WTC11 (cell line): ENCODE measurements at regions not wholly inside any gene's neighbourhood (a gene's known extent, or its start where the extent isn't known, plus 50 kb on each side); places are given as distances from the start of the nearest gene placed in this dataset.

ENCODE experiments used
- ATAC-seq: fragments of 200-7000 bp; cut with Tn5 transposase; 2 replicates; pipeline ENCODE4 v1.10.0; 2021; ENCODE audit warnings: mild to moderate bottlenecking, moderate library complexity
- CTCF ChIA-PET: fragments of 300-600 bp; sonication (Branson Sonifier 250); formaldehyde crosslinking; loops from one replicate; lab custom pipeline; 2021; ENCODE audit warnings: antibody characterized with exemption; lab: Charles Lee
- POLR2A ChIA-PET: fragments of 350-600 bp; sonication (Branson Sonifier 250); formaldehyde crosslinking; loops from one replicate; lab custom pipeline; 2021; ENCODE audit warnings: antibody characterized with exemption; lab: Charles Lee
- DNase-seq: peaks from one replicate; pipeline ENCODE4 v3.0.0; 2021; ENCODE audit warnings: low spot score
- H3K27ac Mint-ChIP-seq: 2 replicates; pipeline ENCODE4 v1.8.0; 2021; ENCODE audit warnings: mixed read lengths
- H3K27me3 Mint-ChIP-seq: 2 replicates; pipeline ENCODE4 v1.8.0; 2021; ENCODE audit warnings: low read depth, mild to moderate bottlenecking, moderate library complexity, mixed read lengths
- H3K36me3 Mint-ChIP-seq: 2 replicates; pipeline ENCODE4 v1.8.0; 2021; ENCODE audit warnings: mixed read lengths
- H3K4me1 Mint-ChIP-seq: 2 replicates; pipeline ENCODE4 v1.8.0; 2022; ENCODE audit warnings: mixed read lengths
- H3K4me3 Mint-ChIP-seq: 2 replicates; pipeline ENCODE4 v1.8.0; 2021; ENCODE audit warnings: mild to moderate bottlenecking, moderate library complexity, mixed read lengths
- H3K9me3 Mint-ChIP-seq: 2 replicates; pipeline ENCODE4 v1.8.0; 2021; ENCODE audit warnings: mixed read lengths
- AR ChIP-seq: fragments of 250-450 bp; sonication (Bioruptor Pico); IDR thresholded peaks from 2 replicates; pipeline ENCODE4 v1.9.0; 2021; ENCODE audit warnings: mild to moderate bottlenecking
- ETV6 ChIP-seq: sonication (generic); formaldehyde crosslinking; IDR thresholded peaks from 2 replicates; pipeline ENCODE4 v1.8.1; 2022; ENCODE audit warnings: mild to moderate bottlenecking, missing genetic modification reagents
- FOXJ3 ChIP-seq: sonication (generic); formaldehyde crosslinking; IDR thresholded peaks from 2 replicates; pipeline ENCODE4 v1.9.0; 2021; ENCODE audit warnings: missing genetic modification reagents, mild to moderate bottlenecking, borderline replicate concordance
- GTF2I ChIP-seq: fragments of 250-450 bp; sonication (Bioruptor Pico); conservative IDR thresholded peaks from 2 replicates; pipeline ENCODE4 v1.4.0; 2021; ENCODE audit warnings: mild to moderate bottlenecking
- IRF1 ChIP-seq: sonication (generic); formaldehyde crosslinking; IDR thresholded peaks from 2 replicates; pipeline ENCODE4 v1.8.0; 2023; ENCODE audit warnings: missing genetic modification reagents
- IRF2 ChIP-seq: sonication (generic); formaldehyde crosslinking; IDR thresholded peaks from 2 replicates; pipeline ENCODE4 v1.8.0; 2022; ENCODE audit warnings: low read depth, missing genetic modification reagents, borderline replicate concordance
- MLX ChIP-seq: sonication (generic); formaldehyde crosslinking; IDR thresholded peaks from 2 replicates; pipeline ENCODE4 v1.8.1; 2023; ENCODE audit warnings: mild to moderate bottlenecking, missing genetic modification reagents, moderate library complexity
- NR2C2 ChIP-seq: sonication (generic); formaldehyde crosslinking; IDR thresholded peaks from 2 replicates; pipeline ENCODE4 v1.8.0; 2022; ENCODE audit warnings: mild to moderate bottlenecking, missing genetic modification reagents
- OVOL2 ChIP-seq: fragments of 250-450 bp; sonication (Bioruptor Pico); IDR thresholded peaks from 2 replicates; pipeline ENCODE4 v1.9.0; 2021; ENCODE audit warnings: mild to moderate bottlenecking, borderline replicate concordance
- RELA ChIP-seq: sonication (generic); formaldehyde crosslinking; IDR thresholded peaks from 2 replicates; pipeline ENCODE4 v1.8.1; 2022; ENCODE audit warnings: missing genetic modification reagents, mild to moderate bottlenecking, borderline replicate concordance
- TCF7 ChIP-seq: sonication (generic); formaldehyde crosslinking; IDR thresholded peaks from 2 replicates; pipeline ENCODE4 v1.8.0; 2022; ENCODE audit warnings: mild to moderate bottlenecking, low read depth, missing genetic modification reagents, moderate library complexity
- TP53 ChIP-seq: sonication (generic); formaldehyde crosslinking; IDR thresholded peaks from 2 replicates; pipeline ENCODE4 v1.8.1; 2023; ENCODE audit warnings: mild to moderate bottlenecking, missing genetic modification reagents
- ZNF219 ChIP-seq: sonication (generic); formaldehyde crosslinking; IDR thresholded peaks from 2 replicates; pipeline ENCODE4 v1.8.0; 2023; ENCODE audit warnings: missing genetic modification reagents, mild to moderate bottlenecking, borderline replicate concordance
- ZNF317 ChIP-seq: sonication (generic); formaldehyde crosslinking; IDR thresholded peaks from 2 replicates; pipeline ENCODE4 v1.8.1; 2023; ENCODE audit warnings: low read depth, mild to moderate bottlenecking, moderate library complexity, missing genetic modification reagents, borderline replicate concordance
- ZNF416 ChIP-seq: fragments of 250-450 bp; sonication (Bioruptor Pico); IDR thresholded peaks from 2 replicates; pipeline ENCODE4 v1.9.0; 2021; ENCODE audit warnings: mild to moderate bottlenecking, inconsistent platforms

GRCh38 chr11:92855607-92856405 is 113.6 kb upstream of the MTNR1B start:
- H3K27me3 Mint-ChIP-seq: no peaks in the 10 kb centered on the region; the same call in 1 of the 2 replicates
- no peak for ATAC-seq
- no peak for TF ChIP-seq TCF7 (CRISPR knock-in tag)
- TF ChIP-seq ZNF317 (CRISPR knock-in tag): no peak
- no peak for TF ChIP-seq ZNF219 (CRISPR knock-in tag)
- TF ChIP-seq FOXJ3 (CRISPR knock-in tag): no peak
- TF ChIP-seq, all 79 proteins: peak for 0
- Mint-ChIP-seq H3K4me1 (no peaks in the 10 kb centered on the region), H3K27ac (no peak overlapping the region), H3K9me3 (no peaks in the 10 kb centered on the region), H3K4me3 (no peak overlapping the region), H3K36me3 (no peaks in the 10 kb centered on the region)
- ChIA-PET CTCF (no interaction called here), POLR2A (no interaction called here)
- no peak for DNase-seq

- no peaks in the 10 kb centered on the region for H3K36me3 Mint-ChIP-seq
- ChIA-PET CTCF (no interaction called here), POLR2A (interaction anchor here (0.6 kb wide), 1 partner anchor 11 kb away, joined by 3 read pairs; no protein-coding TSS in a partner anchor)
- no peak for DNase-seq
- H3K9me3 Mint-ChIP-seq: no peaks in the 10 kb centered on the region
- TF ChIP-seq IRF2 (CRISPR knock-in tag) (no peak), AR (no peak), ZNF416 (CRISPR knock-in tag) (no peak), OVOL2 (no peak), TP53 (CRISPR knock-in tag) (no peak), IRF1 (CRISPR knock-in tag) (no peak), ETV6 (CRISPR knock-in tag) (no peak), NR2C2 (no peak), RELA (CRISPR knock-in tag) (no peak)
- no peaks in the 10 kb centered on the region; the same call in 1 of the 2 replicates for H3K27me3 Mint-ChIP-seq
- H3K4me3 Mint-ChIP-seq: no peak overlapping the region
- no peak for ATAC-seq
- 0 out of 2 replicates have a peak, but pooled peaks cover 3% of the 10 kb centered on the region for H3K4me1 Mint-ChIP-seq
- H3K27ac Mint-ChIP-seq: no peak overlapping the region
These were observed 112.0 kb upstream of the MTNR1B start for GRCh38 chr11:92857407-92857806.

- no peak overlapping the region for H3K4me3 Mint-ChIP-seq
- H3K36me3 Mint-ChIP-seq: no peaks in the 10 kb centered on the region
- DNase-seq (no peak), ATAC-seq (no peak)
- H3K27me3 Mint-ChIP-seq: no peaks in the 10 kb centered on the region
- TF ChIP-seq ETV6 (CRISPR knock-in tag) (no peak), MLX (CRISPR knock-in tag) (no peak), GTF2I (no peak)
- no peaks in the 10 kb centered on the region for H3K9me3 Mint-ChIP-seq
- ChIA-PET CTCF (no interaction called here), POLR2A (no interaction called here)
- H3K4me1 Mint-ChIP-seq: 0 out of 2 replicates have a peak, but pooled peaks cover 3% of the 10 kb centered on the region
- H3K27ac Mint-ChIP-seq: no peak overlapping the region
These were observed 110.2 kb upstream of the MTNR1B start for GRCh38 chr11:92859156-92859690.
